Stimulated activated CD4-positive, alpha-beta T cell treated with anti-CD3 and anti-CD28 coated beads, Interleukin-15, amount 100 ng/mL, for 1 hour (primary cell): ENCODE measurements at regions not wholly inside any gene's neighbourhood (a gene's known extent, or its start where the extent isn't known, plus 50 kb on each side); places are given as distances from the start of the nearest gene placed in this dataset.

ENCODE experiments used
- DNase-seq, 2 donors: peaks; one replicate each; pipeline ENCODE4 v3.0.0-alpha.2; 2020; ENCODE audit warnings: low read depth in 1 of 2, low spot score in 1 of 2

- no peak for DNase-seq
Measured at GRCh38 chr16:86392436-86393152, 117.7 kb upstream of the FOXF1 start.

DNA sequence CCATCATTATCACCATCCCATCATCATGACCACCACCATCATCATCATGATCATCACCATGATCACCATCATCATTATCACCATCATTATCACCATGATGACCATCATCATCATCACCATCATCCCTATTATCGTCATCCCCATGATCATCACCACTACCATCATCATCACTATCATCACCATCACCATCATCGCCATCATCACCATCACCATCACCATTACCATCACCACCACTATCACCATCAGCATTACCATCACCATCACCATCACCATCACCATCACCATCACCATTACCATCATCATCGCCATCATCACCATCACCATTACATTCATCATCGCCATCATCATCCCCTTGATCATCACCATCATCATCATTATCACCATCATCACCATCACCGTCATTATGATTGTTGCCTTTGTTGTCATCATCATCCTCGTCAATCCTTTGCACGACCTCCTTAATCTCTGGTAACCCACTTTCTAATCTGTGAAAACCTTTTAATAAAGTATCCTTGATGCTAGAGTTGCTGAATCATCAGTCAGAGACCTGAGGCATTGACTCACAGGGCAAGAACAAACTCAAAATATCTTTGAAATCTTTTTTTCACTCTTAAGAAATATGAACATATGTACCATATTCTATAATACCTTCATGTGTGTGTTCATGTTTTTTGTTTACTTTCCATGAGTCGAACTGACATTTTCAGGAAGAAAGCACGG lies 116.3 kb upstream of the FOXF1 start:
- DNase-seq = no peak

GRCh38 chr16:86395477-86395876 lies 114.8 kb upstream of the FOXF1 start:
- DNase-seq = no peak

- no peak for DNase-seq
Measured at GRCh38 chr16:86396422-86396821, 113.9 kb upstream of the FOXF1 start.

- DNase-seq = no peak
Measured at GRCh38 chr16:86396901-86397311, 113.4 kb upstream of the FOXF1 start.

DNA sequence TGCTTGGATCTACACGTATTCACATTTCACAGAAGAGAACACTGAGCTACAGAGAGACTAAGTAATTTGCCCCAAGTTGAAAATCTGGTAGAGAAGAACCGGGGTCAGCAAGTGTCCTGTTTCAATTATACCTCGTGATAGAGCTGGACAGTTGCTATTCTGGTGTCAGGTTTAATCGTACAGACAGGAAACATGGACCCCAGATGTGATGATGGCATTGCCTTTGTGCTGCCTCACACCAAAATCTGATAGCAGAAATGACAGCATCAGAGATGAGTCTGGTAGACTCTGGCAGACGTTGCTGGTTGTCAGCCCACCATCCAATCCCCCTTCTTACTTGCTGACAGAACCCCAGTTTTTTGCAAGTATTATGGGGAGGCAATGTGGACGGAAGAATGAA lies 112.1 kb upstream of the FOXF1 start:
- DNase-seq = no peak

DNA sequence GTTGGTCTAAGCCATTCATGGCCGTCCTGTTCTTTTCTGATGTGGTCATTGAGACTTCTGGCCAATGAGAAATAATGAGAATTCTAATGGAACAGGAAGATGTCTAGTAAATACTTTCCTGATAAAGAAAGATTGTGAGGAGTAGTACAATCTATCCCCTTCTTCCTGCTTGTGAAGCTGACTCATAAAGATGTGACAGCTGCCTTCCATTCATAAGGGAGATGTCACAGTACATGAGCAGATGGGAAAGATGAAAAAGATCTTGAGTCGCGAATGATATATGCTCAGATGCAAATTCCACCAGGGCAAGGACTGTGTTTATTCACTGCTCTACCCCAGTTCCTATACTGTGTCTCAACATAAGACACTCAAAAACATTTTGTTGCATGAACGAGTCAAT lies 111.7 kb upstream of the FOXF1 start:
- no peak for DNase-seq

DNA sequence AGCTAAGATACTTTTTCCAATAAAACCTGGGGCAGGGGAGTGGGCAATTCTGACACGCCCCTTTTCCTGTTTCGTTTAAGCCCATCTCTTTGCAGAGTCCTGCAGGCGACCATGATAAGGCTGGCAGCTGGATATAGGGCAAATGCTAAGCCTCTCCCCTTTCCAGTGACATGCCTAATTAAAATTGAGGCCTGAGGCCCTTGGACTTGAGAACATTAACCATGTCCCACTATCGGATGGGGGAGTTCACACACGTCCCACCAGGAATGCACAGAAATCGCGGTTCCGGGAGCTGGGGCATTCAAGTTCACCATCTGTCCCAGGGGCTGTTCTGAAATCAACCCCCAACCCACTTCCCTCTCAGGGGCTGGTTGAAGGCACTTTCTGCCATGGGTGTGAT lies 109.2 kb upstream of the FOXF1 start:
- DNase-seq = no peak

GRCh38 chr16:86403085-86403484 lies 107.2 kb upstream of the FOXF1 start:
- DNase-seq = no peak

GRCh38 chr16:86403541-86404163 lies 106.7 kb upstream of the FOXF1 start:
- no peak for DNase-seq

GRCh38 chr16:86404678-86405077 lies 105.6 kb upstream of the FOXF1 start:
- no peak for DNase-seq

- no peak for DNase-seq
Measured at GRCh38 chr16:86405319-86405718, 105.0 kb upstream of the FOXF1 start.

- no peak for DNase-seq
Measured at GRCh38 chr16:86406056-86406455, 104.3 kb upstream of the FOXF1 start.

- no peak for DNase-seq
Measured at GRCh38 chr16:86408685-86409084, 101.6 kb upstream of the FOXF1 start.

DNA sequence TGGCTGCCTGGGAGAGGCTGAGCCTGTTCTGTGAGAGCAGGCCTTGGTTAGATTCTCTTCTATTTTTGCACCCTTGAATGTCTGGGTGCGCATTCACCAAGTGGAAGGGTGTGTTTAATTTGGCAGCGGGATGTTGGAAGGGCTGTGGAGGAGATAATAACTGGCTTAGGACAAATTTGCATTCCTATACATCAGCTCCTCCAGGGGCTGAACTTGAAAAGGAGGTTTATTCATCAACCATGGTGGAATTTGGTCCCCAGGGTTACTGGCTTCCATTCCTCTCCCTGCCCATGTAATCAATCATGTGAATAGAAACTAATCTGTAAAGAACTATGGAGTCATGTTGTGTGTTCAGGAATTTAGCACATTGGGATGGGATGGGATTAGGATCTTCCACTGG lies 100.2 kb upstream of the FOXF1 start:
- no peak for DNase-seq

DNA sequence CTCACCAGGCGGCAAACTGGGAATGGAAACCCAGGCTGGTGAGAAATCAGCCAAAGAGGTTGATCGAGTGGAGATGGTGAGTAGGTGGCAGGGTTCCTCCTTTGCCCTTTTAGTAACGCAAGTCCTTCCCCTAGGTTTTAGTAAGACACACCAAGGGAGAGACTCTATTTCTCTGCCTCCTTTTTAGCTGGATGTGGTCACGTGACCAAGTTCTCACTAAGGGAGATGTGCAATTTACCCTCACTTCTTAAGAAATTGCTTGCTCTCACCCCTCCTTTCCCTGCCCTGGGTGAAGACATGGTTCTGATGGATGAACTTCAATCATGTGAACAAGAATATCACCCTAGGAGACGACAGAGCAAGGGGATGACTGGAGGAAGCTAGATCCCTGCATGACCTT lies 99.8 kb upstream of the FOXF1 start:
- DNase-seq = no peak

DNA sequence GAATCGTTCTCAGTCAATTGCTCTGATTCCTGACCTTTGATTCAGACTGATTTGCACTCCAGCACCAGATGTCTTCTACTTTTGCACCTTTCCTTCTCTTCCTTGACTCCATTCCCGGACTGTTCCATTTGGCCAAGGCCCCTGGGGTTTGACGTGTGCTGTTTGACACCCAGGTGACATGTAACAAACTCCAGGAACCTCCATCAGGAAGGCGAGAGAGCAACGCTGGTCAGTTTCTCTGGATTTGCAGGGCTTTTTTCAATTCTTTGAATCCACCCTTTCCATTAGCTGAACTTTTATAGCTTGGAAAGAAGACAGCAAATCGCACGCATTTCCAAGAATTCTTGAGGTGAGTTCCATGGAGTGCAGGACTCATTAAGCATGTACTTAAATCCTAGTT lies 98.4 kb upstream of the FOXF1 start:
- no peak for DNase-seq

- DNase-seq = no peak
Measured at GRCh38 chr16:86414991-86415740, 95.2 kb upstream of the FOXF1 start.

GRCh38 chr16:86418981-86419380 lies 91.3 kb upstream of the FOXF1 start:
- no peak for DNase-seq

DNA sequence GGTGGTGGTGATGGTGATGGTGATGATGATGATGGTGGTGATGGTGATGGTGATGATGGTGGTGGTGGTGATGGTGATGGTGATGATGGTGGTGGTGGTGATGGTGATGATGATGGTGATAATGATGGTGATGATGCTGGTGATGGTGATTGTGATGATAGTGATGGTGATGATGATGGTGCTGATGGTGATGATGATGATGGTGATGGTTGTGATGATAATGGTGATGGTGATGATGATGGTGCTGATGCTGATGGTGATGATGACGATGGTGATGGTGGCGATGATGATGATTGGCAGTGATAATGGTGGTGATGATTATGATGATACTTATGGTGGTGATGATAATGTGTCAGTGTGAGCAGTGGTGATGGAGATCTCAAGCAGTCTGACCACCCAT lies 90.8 kb upstream of the FOXF1 start:
- no peak for DNase-seq

DNA sequence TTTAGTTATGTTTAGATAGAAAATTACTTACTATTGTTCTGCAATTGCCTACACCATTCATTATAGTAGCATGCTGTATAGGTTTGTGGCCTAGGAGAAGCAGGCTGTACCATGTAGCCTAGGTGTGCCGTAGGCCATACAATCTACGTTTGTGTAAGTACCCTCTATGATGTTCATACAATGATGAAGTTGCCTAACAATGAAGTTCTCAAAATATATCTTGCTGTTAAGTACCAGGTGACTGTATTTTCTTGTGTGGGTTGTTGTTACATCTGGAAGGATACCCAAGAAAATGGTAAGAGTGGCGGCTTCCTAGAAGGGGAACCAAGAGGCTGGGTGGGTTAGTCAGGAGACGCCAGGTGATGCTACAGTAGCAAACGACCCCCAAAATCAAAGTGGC lies 88.3 kb upstream of the FOXF1 start:
- DNase-seq = no peak

GRCh38 chr16:86424398-86424797 lies 85.9 kb upstream of the FOXF1 start:
- no peak for DNase-seq
